WTC11 (cell line): ENCODE measurements at regions not wholly inside any gene's neighbourhood (a gene's known extent, or its start where the extent isn't known, plus 50 kb on each side); places are given as distances from the start of the nearest gene placed in this dataset.

Experiments
- ATAC-seq: fragments of 200-7000 bp; cut with Tn5 transposase; 2 replicates; pipeline ENCODE4 v1.10.0; 2021; ENCODE audit warnings: mild to moderate bottlenecking, moderate library complexity
- CTCF ChIA-PET: fragments of 300-600 bp; sonication (Branson Sonifier 250); formaldehyde crosslinking; loops from one replicate; lab custom pipeline; 2021; ENCODE audit warnings: antibody characterized with exemption; lab: Charles Lee
- POLR2A ChIA-PET: fragments of 350-600 bp; sonication (Branson Sonifier 250); formaldehyde crosslinking; loops from one replicate; lab custom pipeline; 2021; ENCODE audit warnings: antibody characterized with exemption; lab: Charles Lee
- DNase-seq: peaks from one replicate; pipeline ENCODE4 v3.0.0; 2021; ENCODE audit warnings: low spot score
- H3K27ac Mint-ChIP-seq: 2 replicates; pipeline ENCODE4 v1.8.0; 2021; ENCODE audit warnings: mixed read lengths
- H3K27me3 Mint-ChIP-seq: 2 replicates; pipeline ENCODE4 v1.8.0; 2021; ENCODE audit warnings: low read depth, mild to moderate bottlenecking, moderate library complexity, mixed read lengths
- H3K36me3 Mint-ChIP-seq: 2 replicates; pipeline ENCODE4 v1.8.0; 2021; ENCODE audit warnings: mixed read lengths
- H3K4me1 Mint-ChIP-seq: 2 replicates; pipeline ENCODE4 v1.8.0; 2022; ENCODE audit warnings: mixed read lengths
- H3K4me3 Mint-ChIP-seq: 2 replicates; pipeline ENCODE4 v1.8.0; 2021; ENCODE audit warnings: mild to moderate bottlenecking, moderate library complexity, mixed read lengths
- H3K9me3 Mint-ChIP-seq: 2 replicates; pipeline ENCODE4 v1.8.0; 2021; ENCODE audit warnings: mixed read lengths
- ELF4 ChIP-seq: sonication (generic); formaldehyde crosslinking; IDR thresholded peaks from 2 replicates; pipeline ENCODE4 v1.8.1; 2022; ENCODE audit warnings: low read depth, mild to moderate bottlenecking, moderate library complexity, missing genetic modification reagents
- EMX1 ChIP-seq: fragments of 250-450 bp; sonication (Bioruptor Pico); IDR thresholded peaks from 2 replicates; pipeline ENCODE4 v1.8.0; 2021; ENCODE audit warnings: mild to moderate bottlenecking
- FOXJ3 ChIP-seq: sonication (generic); formaldehyde crosslinking; IDR thresholded peaks from 2 replicates; pipeline ENCODE4 v1.9.0; 2021; ENCODE audit warnings: missing genetic modification reagents, mild to moderate bottlenecking, borderline replicate concordance
- GABPB1 ChIP-seq: sonication (generic); formaldehyde crosslinking; IDR thresholded peaks from 2 replicates; pipeline ENCODE4 v1.8.1; 2023; ENCODE audit warnings: mild to moderate bottlenecking, missing genetic modification reagents
- GRHL2 ChIP-seq: fragments of 250-450 bp; sonication (Bioruptor Pico); IDR thresholded peaks from 2 replicates; pipeline ENCODE4 v1.8.0; 2022; ENCODE audit warnings: mild to moderate bottlenecking, moderate library complexity; ENCODE audit not compliant: insufficient replicate concordance, severe bottlenecking
- GTF2I ChIP-seq: fragments of 250-450 bp; sonication (Bioruptor Pico); conservative IDR thresholded peaks from 2 replicates; pipeline ENCODE4 v1.4.0; 2021; ENCODE audit warnings: mild to moderate bottlenecking
- HMGA2 ChIP-seq: fragments of 250-450 bp; sonication (Bioruptor Pico); IDR thresholded peaks from 2 replicates; pipeline ENCODE4 v1.4.0; 2021; ENCODE audit warnings: mild to moderate bottlenecking, moderate library complexity
- NFYB ChIP-seq: sonication (generic); formaldehyde crosslinking; conservative IDR thresholded peaks from 2 replicates; pipeline ENCODE4 v1.8.0; 2022; ENCODE audit warnings: low read depth, missing genetic modification reagents
- NR3C1 ChIP-seq: sonication (generic); formaldehyde crosslinking; conservative IDR thresholded peaks from 2 replicates; pipeline ENCODE4 v1.8.1; 2023; ENCODE audit warnings: low read depth, mild to moderate bottlenecking, missing genetic modification reagents
- SP1 ChIP-seq: sonication (generic); formaldehyde crosslinking; conservative IDR thresholded peaks from 2 replicates; pipeline ENCODE4 v1.8.1; 2022; ENCODE audit warnings: missing genetic modification reagents
- ZBTB21 ChIP-seq: sonication (generic); formaldehyde crosslinking; IDR thresholded peaks from 2 replicates; pipeline ENCODE4 v1.8.1; 2023; ENCODE audit warnings: mild to moderate bottlenecking, missing genetic modification reagents, borderline replicate concordance
- ZNF138 ChIP-seq: sonication (generic); formaldehyde crosslinking; conservative IDR thresholded peaks from 2 replicates; pipeline ENCODE4 v1.8.1; 2022; ENCODE audit warnings: mild to moderate bottlenecking, moderate library complexity, missing genetic modification reagents
- ZNF423 ChIP-seq: fragments of 250-450 bp; sonication (Bioruptor Pico); IDR thresholded peaks from 2 replicates; pipeline ENCODE4 v2.1.2; 2022; ENCODE audit warnings: mild to moderate bottlenecking, moderate library complexity
- ZNF671 ChIP-seq: fragments of 250-450 bp; sonication (Bioruptor Pico); IDR thresholded peaks from 2 replicates; pipeline ENCODE4 v1.8.0; 2021; ENCODE audit warnings: mild to moderate bottlenecking
- TF ChIP-seq, protein P1 (sequence below): sonication (generic); formaldehyde crosslinking; IDR thresholded peaks from 2 replicates; pipeline ENCODE4 v1.8.0; 2023; ENCODE audit warnings: missing genetic modification reagents, mild to moderate bottlenecking, borderline replicate concordance
- TF ChIP-seq, protein P2 (sequence below): sonication (generic); formaldehyde crosslinking; IDR thresholded peaks from 2 replicates; pipeline ENCODE4 v1.8.1; 2022; ENCODE audit warnings: mild to moderate bottlenecking, moderate library complexity, missing genetic modification reagents
- TF ChIP-seq, protein P3 (sequence below): sonication (generic); formaldehyde crosslinking; IDR thresholded peaks from 2 replicates; pipeline ENCODE4 v1.8.1; 2022; ENCODE audit warnings: mild to moderate bottlenecking, missing genetic modification reagents, moderate library complexity, borderline replicate concordance
- TF ChIP-seq, protein P4 (sequence below): sonication (generic); formaldehyde crosslinking; IDR thresholded peaks from 2 replicates; pipeline ENCODE4 v1.8.1; 2023; ENCODE audit warnings: mild to moderate bottlenecking, missing genetic modification reagents, moderate library complexity
- TF ChIP-seq, protein P5 (sequence below): sonication (generic); formaldehyde crosslinking; IDR thresholded peaks from 2 replicates; pipeline ENCODE4 v1.8.0; 2023; ENCODE audit warnings: missing genetic modification reagents
- TF ChIP-seq, protein P6 (sequence below): sonication (generic); formaldehyde crosslinking; IDR thresholded peaks from 2 replicates; pipeline ENCODE4 v1.8.0; 2022; ENCODE audit warnings: mild to moderate bottlenecking, missing genetic modification reagents

DNA sequence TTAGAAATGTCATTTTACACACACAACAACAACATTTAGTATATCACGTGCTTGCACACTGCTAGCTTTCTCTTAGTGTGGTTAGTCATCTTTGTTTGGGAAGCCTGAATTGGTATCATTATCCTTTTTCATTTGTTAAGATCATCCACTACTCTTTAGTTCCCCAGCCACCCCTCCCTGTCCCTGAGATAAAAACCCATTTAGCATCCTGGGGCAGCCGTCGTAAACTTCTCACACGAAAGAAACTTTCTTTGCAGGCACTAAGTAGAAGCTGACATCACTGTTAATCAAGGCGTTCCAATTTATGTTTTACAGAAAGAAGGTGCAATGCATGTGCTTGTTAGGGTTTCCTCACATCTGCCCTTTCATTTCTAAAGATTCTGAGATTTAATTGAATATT lies 475.1 kb upstream of the FZD8 start (continued):
- TF ChIP-seq, protein P1, sequence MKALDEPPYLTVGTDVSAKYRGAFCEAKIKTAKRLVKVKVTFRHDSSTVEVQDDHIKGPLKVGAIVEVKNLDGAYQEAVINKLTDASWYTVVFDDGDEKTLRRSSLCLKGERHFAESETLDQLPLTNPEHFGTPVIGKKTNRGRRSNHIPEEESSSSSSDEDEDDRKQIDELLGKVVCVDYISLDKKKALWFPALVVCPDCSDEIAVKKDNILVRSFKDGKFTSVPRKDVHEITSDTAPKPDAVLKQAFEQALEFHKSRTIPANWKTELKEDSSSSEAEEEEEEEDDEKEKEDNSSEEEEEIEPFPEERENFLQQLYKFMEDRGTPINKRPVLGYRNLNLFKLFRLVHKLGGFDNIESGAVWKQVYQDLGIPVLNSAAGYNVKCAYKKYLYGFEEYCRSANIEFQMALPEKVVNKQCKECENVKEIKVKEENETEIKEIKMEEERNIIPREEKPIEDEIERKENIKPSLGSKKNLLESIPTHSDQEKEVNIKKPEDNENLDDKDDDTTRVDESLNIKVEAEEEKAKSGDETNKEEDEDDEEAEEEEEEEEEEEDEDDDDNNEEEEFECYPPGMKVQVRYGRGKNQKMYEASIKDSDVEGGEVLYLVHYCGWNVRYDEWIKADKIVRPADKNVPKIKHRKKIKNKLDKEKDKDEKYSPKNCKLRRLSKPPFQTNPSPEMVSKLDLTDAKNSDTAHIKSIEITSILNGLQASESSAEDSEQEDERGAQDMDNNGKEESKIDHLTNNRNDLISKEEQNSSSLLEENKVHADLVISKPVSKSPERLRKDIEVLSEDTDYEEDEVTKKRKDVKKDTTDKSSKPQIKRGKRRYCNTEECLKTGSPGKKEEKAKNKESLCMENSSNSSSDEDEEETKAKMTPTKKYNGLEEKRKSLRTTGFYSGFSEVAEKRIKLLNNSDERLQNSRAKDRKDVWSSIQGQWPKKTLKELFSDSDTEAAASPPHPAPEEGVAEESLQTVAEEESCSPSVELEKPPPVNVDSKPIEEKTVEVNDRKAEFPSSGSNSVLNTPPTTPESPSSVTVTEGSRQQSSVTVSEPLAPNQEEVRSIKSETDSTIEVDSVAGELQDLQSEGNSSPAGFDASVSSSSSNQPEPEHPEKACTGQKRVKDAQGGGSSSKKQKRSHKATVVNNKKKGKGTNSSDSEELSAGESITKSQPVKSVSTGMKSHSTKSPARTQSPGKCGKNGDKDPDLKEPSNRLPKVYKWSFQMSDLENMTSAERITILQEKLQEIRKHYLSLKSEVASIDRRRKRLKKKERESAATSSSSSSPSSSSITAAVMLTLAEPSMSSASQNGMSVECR (CRISPR knock-in tag) = no peak
- no peak for TF ChIP-seq FOXJ3 (CRISPR knock-in tag)

DNA sequence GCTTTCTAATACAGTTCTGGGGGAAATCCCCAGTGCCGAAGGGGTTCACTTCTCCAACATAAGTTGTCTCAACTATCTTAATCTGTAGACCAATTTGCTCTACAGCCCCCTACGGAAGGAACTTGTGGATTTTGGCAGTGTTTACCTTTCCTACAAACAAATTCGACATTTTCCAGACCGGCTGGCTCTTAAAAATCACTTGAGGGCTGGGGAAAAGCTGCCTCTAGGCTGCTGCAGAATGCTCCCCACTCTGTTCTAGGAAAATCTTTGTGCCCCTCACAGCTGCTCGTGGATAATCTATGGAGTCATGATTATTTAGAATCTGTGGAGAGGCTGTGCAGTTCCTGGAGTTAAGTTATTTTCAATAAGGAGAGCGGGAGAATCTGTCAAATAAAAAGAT lies 474.6 kb upstream of the FZD8 start:
- ATAC-seq = no peak
- Mint-ChIP-seq H3K4me1 (peaks cover 7% of the 10 kb centered on the region; the same call in 1 of the 2 replicates), H3K27me3 (no peaks in the 10 kb centered on the region), H3K36me3 (no peaks in the 10 kb centered on the region), H3K27ac (no peak overlapping the region), H3K9me3 (no peaks in the 10 kb centered on the region), H3K4me3 (no peak overlapping the region)
- ChIA-PET POLR2A (no interaction called here), CTCF (no interaction called here)
- TF ChIP-seq SP1 (CRISPR knock-in tag) (no peak), GABPB1 (CRISPR knock-in tag) (no peak)
- no peak for DNase-seq

DNA sequence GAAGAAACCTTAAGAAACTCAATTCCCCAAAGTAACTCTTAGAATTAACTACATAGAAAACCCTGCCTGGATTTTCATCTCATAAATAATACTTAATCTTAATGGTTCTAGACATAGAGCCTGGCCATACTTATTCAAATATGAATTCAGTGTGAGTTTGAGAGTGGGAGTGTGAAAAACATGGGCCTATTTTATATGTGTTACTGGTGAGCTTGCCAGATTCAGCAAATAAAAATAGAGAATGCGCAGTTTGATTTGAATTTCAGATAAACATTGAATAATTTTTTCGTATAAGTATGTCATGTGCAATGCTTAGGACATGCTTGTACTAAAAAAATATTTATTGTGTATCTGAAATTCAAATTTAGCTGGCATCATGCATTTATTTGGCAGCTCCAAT lies 473.9 kb upstream of the FZD8 start:
- peaks cover 7% of the 10 kb centered on the region; the same call in 1 of the 2 replicates for H3K4me1 Mint-ChIP-seq
- no peak for ATAC-seq
- no peaks in the 10 kb centered on the region for H3K36me3 Mint-ChIP-seq
- no peak overlapping the region for H3K4me3 Mint-ChIP-seq
- no peak overlapping the region for H3K27ac Mint-ChIP-seq
- no peaks in the 10 kb centered on the region for H3K9me3 Mint-ChIP-seq
- ChIA-PET CTCF (no interaction called here), POLR2A (no interaction called here)
- H3K27me3 Mint-ChIP-seq = no peaks in the 10 kb centered on the region
- DNase-seq = no peak
- TF ChIP-seq GTF2I (CRISPR knock-in tag) (no peak), ZBTB21 (CRISPR knock-in tag) (no peak), ZNF423 (CRISPR knock-in tag) (no peak), NR3C1 (CRISPR knock-in tag) (no peak), EMX1 (CRISPR knock-in tag) (no peak), NFYB (CRISPR knock-in tag) (no peak), ZNF138 (CRISPR knock-in tag) (no peak), ZNF671 (CRISPR knock-in tag) (no peak), ELF4 (CRISPR knock-in tag) (no peak), GRHL2 (CRISPR knock-in tag) (no peak), HMGA2 (CRISPR knock-in tag) (no peak)
- TF ChIP-seq, protein P2, sequence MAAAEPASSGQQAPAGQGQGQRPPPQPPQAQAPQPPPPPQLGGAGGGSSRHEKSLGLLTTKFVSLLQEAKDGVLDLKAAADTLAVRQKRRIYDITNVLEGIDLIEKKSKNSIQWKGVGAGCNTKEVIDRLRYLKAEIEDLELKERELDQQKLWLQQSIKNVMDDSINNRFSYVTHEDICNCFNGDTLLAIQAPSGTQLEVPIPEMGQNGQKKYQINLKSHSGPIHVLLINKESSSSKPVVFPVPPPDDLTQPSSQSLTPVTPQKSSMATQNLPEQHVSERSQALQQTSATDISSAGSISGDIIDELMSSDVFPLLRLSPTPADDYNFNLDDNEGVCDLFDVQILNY = no peak
- TF ChIP-seq, protein P3, sequence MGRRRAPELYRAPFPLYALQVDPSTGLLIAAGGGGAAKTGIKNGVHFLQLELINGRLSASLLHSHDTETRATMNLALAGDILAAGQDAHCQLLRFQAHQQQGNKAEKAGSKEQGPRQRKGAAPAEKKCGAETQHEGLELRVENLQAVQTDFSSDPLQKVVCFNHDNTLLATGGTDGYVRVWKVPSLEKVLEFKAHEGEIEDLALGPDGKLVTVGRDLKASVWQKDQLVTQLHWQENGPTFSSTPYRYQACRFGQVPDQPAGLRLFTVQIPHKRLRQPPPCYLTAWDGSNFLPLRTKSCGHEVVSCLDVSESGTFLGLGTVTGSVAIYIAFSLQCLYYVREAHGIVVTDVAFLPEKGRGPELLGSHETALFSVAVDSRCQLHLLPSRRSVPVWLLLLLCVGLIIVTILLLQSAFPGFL (CRISPR knock-in tag) = no peak
- TF ChIP-seq, protein P4, sequence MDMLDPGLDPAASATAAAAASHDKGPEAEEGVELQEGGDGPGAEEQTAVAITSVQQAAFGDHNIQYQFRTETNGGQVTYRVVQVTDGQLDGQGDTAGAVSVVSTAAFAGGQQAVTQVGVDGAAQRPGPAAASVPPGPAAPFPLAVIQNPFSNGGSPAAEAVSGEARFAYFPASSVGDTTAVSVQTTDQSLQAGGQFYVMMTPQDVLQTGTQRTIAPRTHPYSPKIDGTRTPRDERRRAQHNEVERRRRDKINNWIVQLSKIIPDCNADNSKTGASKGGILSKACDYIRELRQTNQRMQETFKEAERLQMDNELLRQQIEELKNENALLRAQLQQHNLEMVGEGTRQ = no peak
- TF ChIP-seq, protein P5, sequence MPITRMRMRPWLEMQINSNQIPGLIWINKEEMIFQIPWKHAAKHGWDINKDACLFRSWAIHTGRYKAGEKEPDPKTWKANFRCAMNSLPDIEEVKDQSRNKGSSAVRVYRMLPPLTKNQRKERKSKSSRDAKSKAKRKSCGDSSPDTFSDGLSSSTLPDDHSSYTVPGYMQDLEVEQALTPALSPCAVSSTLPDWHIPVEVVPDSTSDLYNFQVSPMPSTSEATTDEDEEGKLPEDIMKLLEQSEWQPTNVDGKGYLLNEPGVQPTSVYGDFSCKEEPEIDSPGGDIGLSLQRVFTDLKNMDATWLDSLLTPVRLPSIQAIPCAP (CRISPR knock-in tag) = no peak
- TF ChIP-seq, protein P6, sequence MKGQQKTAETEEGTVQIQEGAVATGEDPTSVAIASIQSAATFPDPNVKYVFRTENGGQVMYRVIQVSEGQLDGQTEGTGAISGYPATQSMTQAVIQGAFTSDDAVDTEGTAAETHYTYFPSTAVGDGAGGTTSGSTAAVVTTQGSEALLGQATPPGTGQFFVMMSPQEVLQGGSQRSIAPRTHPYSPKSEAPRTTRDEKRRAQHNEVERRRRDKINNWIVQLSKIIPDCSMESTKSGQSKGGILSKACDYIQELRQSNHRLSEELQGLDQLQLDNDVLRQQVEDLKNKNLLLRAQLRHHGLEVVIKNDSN (CRISPR knock-in tag) = no peak
